C4-2B (cell line): ENCODE measurements at regions not wholly inside any gene's neighbourhood (a gene's known extent, or its start where the extent isn't known, plus 50 kb on each side); places are given as distances from the start of the nearest gene placed in this dataset.

ENCODE experiments used
- ZFX ChIP-seq: fragments of 450-650 bp; IDR thresholded peaks from 2 replicates; pipeline ENCODE4 v1.6.1; 2017
- TF ChIP-seq, protein P1 (sequence below): fragments of 450-650 bp; conservative IDR thresholded peaks from 2 replicates; pipeline ENCODE4 v1.5.1; 2017; ENCODE audit warnings: mild to moderate bottlenecking

DNA sequence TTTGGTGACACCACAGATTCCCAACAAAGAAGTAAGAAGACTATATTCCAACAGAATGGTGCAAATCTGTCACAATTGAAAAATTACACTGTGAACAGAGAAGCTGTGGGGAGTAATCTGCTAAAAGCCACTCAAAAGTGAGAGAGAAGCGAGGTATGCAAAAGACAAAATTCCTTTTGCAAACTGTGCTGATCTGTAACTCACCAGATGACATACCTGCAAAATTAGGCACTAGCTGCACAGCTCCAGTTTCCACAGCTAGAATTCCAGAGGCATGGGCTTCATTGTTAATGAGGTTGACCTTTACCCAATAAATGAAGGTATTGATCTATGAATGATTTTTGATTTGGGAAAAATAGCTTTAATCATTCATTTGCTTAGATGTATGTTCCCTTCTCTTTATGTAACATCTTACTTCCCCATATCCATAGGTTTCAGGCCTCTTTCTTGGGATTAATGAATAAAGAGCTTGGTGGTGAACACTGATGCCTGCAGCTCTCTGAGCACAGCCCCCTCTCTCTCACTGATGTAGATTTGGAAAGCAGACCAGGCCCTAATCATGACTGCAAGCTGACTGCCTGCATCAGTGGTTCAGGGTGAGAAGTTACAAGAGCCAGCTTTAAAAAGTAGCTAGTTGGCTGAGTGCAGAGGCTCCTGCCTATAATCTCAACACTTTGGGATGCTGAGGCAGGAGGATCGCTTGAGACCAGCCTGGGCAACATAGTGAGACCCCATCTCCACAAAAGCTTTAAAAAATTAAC, 85.2 kb downstream of the LACC1 start:
- TF ChIP-seq, protein P1, sequence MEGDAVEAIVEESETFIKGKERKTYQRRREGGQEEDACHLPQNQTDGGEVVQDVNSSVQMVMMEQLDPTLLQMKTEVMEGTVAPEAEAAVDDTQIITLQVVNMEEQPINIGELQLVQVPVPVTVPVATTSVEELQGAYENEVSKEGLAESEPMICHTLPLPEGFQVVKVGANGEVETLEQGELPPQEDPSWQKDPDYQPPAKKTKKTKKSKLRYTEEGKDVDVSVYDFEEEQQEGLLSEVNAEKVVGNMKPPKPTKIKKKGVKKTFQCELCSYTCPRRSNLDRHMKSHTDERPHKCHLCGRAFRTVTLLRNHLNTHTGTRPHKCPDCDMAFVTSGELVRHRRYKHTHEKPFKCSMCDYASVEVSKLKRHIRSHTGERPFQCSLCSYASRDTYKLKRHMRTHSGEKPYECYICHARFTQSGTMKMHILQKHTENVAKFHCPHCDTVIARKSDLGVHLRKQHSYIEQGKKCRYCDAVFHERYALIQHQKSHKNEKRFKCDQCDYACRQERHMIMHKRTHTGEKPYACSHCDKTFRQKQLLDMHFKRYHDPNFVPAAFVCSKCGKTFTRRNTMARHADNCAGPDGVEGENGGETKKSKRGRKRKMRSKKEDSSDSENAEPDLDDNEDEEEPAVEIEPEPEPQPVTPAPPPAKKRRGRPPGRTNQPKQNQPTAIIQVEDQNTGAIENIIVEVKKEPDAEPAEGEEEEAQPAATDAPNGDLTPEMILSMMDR: no peak
- no peak for TF ChIP-seq ZFX
